Activated CD4-positive, alpha-beta memory T cell treated with anti-CD3 and anti-CD28 coated beads, Interleukin-2, amount 10 ng/mL, durations not matched to agents 7 days and 5 days (primary cell): ENCODE measurements at regions not wholly inside any gene's neighbourhood (a gene's known extent, or its start where the extent isn't known, plus 50 kb on each side); places are given as distances from the start of the nearest gene placed in this dataset.

Experiments
- CTCF ChIA-PET: fragments of 350-600 bp; sonication (Branson Sonifier 250); formaldehyde crosslinking; loops from one replicate; lab custom pipeline; 2021; ENCODE audit warnings: antibody characterized with exemption, inconsistent platforms; lab: Charles Lee
- POLR2A ChIA-PET: fragments of 350-600 bp; sonication (Branson Sonifier 250); formaldehyde crosslinking; loops from one replicate; lab custom pipeline; 2021; ENCODE audit warnings: antibody characterized with exemption; lab: Charles Lee
- DNase-seq: peaks from one replicate; pipeline ENCODE4 v3.0.0-alpha.2; 2020
- H3K27ac Mint-ChIP-seq: one replicate; pipeline ENCODE4 v1.8.0; 2021; ENCODE audit warnings: mild to moderate bottlenecking, mixed read lengths
- H3K27me3 Mint-ChIP-seq: one replicate; pipeline ENCODE4 v1.8.0; 2021; ENCODE audit warnings: mixed read lengths
- H3K36me3 Mint-ChIP-seq: one replicate; pipeline ENCODE4 v1.8.0; 2021; ENCODE audit warnings: low read depth, mixed read lengths
- H3K4me1 Mint-ChIP-seq: one replicate; pipeline ENCODE4 v1.8.0; 2021; ENCODE audit warnings: mixed read lengths
- H3K4me3 Mint-ChIP-seq: one replicate; pipeline ENCODE4 v1.8.0; 2021; ENCODE audit warnings: mild to moderate bottlenecking, mixed read lengths
- H3K9me3 Mint-ChIP-seq: one replicate; pipeline ENCODE4 v1.8.0; 2021; ENCODE audit warnings: mixed read lengths

DNA sequence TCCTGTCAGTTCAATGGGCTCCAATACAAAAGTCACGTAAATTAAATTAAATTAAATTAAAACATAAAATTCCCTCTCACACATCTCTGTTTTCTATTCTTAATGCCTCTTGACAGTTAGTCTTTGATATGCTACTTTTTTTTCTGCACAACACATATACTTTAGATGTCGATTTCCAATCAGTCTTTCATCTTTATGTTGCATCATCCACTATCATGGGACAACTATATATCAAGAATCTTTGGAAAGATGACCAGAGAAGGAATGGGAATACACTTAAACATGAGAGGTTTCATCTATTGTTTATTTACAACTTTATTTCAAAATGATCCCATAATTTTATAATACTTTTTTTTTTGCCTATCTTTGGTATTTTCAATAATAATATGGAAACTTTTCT lies 733.3 kb upstream of the FANCL start:
- Mint-ChIP-seq H3K27me3 (no peaks in the 10 kb centered on the region), H3K4me3 (no peak overlapping the region), H3K9me3 (no peaks in the 10 kb centered on the region), H3K36me3 (no peaks in the 10 kb centered on the region), H3K4me1 (no peaks in the 10 kb centered on the region), H3K27ac (no peak overlapping the region)
- no peak for DNase-seq
- POLR2A ChIA-PET: no interaction called here
- CTCF ChIA-PET: no interaction called here

GRCh38 chr2:58973811-58974281 lies 732.7 kb upstream of the FANCL start:
- H3K36me3 Mint-ChIP-seq: no peaks in the 10 kb centered on the region
- no peaks in the 10 kb centered on the region for H3K9me3 Mint-ChIP-seq
- H3K4me3 Mint-ChIP-seq: no peak overlapping the region
- H3K27me3 Mint-ChIP-seq: no peaks in the 10 kb centered on the region
- DNase-seq: no peak
- CTCF ChIA-PET: no interaction called here
- no peaks in the 10 kb centered on the region for H3K4me1 Mint-ChIP-seq
- POLR2A ChIA-PET: no interaction called here
- no peak overlapping the region for H3K27ac Mint-ChIP-seq

DNA sequence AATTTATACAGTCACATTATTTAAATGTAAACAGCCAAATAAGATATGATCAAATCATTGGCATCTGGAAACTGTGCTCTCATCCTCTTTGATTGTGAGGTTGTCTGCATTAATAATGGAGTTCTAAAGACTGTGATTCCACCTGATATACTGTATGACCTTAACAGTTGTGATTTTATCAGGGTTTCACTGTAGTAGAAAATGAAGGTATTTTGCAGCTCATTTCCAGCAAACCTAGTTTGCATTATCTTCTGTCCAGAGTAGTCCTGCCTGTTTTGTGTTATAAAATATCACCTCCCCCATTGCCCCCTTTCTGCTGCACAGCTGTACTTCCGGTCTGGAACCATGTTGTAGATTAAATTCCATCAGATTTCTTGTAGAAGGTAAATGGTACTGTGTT lies 731.6 kb upstream of the FANCL start:
- no peaks in the 10 kb centered on the region for H3K36me3 Mint-ChIP-seq

DNA sequence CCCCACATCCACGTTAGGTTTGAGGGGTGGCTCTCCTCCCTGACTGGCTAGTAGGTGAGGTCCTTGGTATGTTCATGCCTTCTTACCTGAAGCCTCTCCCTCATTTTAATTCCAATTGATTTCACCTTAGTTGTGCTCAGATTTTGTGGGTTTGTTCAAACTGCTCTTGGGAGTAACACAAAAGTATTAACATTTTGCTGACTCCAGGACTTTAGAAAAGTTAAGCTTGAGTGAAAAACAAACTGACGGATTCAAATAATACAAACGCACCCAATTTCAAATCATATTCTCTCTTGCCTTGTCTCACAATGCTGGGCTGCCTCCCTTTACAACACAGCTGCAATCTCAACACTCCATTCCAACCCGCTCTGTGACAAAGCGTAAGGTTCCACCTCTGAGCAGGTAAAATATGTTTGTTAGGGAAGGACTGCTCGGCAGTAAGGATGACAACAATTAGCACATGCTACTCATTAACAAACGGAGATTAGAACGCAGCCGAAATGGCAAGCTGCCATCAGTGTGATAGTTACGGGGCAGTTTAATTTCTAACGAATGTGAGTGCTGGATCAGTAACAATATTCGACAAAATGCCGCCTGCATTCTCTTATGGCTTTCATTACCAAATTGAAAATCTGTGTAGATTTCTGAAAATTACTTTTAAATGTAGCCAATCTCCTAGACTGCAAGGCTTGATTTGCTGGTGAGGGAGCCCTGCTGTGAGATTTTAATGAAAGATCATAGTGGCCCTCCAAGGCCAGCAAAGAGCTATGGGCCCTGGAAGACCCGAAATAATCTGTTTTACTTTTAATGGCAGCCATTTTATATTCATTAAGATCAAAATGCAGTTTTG lies 730.6 kb upstream of the FANCL start:
- no peaks in the 10 kb centered on the region for H3K4me1 Mint-ChIP-seq
- ChIA-PET CTCF (no interaction called here), POLR2A (no interaction called here)
- H3K9me3 Mint-ChIP-seq: no peaks in the 10 kb centered on the region
- H3K27ac Mint-ChIP-seq: no peak overlapping the region
- H3K36me3 Mint-ChIP-seq: no peaks in the 10 kb centered on the region
- H3K27me3 Mint-ChIP-seq: no peaks in the 10 kb centered on the region
- no peak for DNase-seq
- H3K4me3 Mint-ChIP-seq: no peak overlapping the region

More for the DNA sequence above, 731.6 kb upstream of the FANCL start:
- Mint-ChIP-seq H3K4me1 (no peaks in the 10 kb centered on the region), H3K9me3 (no peaks in the 10 kb centered on the region), H3K4me3 (no peak overlapping the region), H3K27ac (no peak overlapping the region), H3K27me3 (no peaks in the 10 kb centered on the region)
- ChIA-PET CTCF (interaction anchor here (0.8 kb wide), 1 partner anchor 1031 kb away, joined by 3 read pairs; no protein-coding TSS in a partner anchor), POLR2A (no interaction called here)
- no peak for DNase-seq

GRCh38 chr2:58970365-58970764 lies 729.2 kb upstream of the FANCL start:
- no peak for DNase-seq
- Mint-ChIP-seq H3K4me1 (no peaks in the 10 kb centered on the region), H3K27me3 (no peaks in the 10 kb centered on the region), H3K27ac (no peak overlapping the region), H3K9me3 (no peaks in the 10 kb centered on the region), H3K4me3 (no peak overlapping the region), H3K36me3 (no peaks in the 10 kb centered on the region)
- ChIA-PET CTCF (no interaction called here), POLR2A (no interaction called here)

GRCh38 chr2:58968885-58969284 lies 727.8 kb upstream of the FANCL start:
- no peaks in the 10 kb centered on the region for H3K27me3 Mint-ChIP-seq

GRCh38 chr2:58967736-58968135 lies 726.6 kb upstream of the FANCL start:
- no peak for DNase-seq
- ChIA-PET POLR2A (no interaction called here), CTCF (no interaction called here)
- no peaks in the 10 kb centered on the region for H3K9me3 Mint-ChIP-seq
- H3K27me3 Mint-ChIP-seq: no peaks in the 10 kb centered on the region
- H3K27ac Mint-ChIP-seq: no peak overlapping the region
- no peaks in the 10 kb centered on the region for H3K36me3 Mint-ChIP-seq
- H3K4me1 Mint-ChIP-seq: no peaks in the 10 kb centered on the region
- no peak overlapping the region for H3K4me3 Mint-ChIP-seq

More at GRCh38 chr2:58968885-58969284, 727.8 kb upstream of the FANCL start:
- Mint-ChIP-seq H3K36me3 (no peaks in the 10 kb centered on the region), H3K4me1 (no peaks in the 10 kb centered on the region), H3K4me3 (no peak overlapping the region), H3K9me3 (no peaks in the 10 kb centered on the region), H3K27ac (no peak overlapping the region)
- POLR2A ChIA-PET: no interaction called here
- CTCF ChIA-PET: no interaction called here
- DNase-seq: no peak

GRCh38 chr2:58965602-58966001 lies 724.5 kb upstream of the FANCL start:
- CTCF ChIA-PET: no interaction called here
- Mint-ChIP-seq H3K27ac (no peak overlapping the region), H3K4me3 (no peak overlapping the region), H3K9me3 (no peaks in the 10 kb centered on the region), H3K27me3 (no peaks in the 10 kb centered on the region), H3K4me1 (no peaks in the 10 kb centered on the region), H3K36me3 (no peaks in the 10 kb centered on the region)
- POLR2A ChIA-PET: no interaction called here
- DNase-seq: no peak

- POLR2A ChIA-PET: no interaction called here
- no peaks in the 10 kb centered on the region for H3K27me3 Mint-ChIP-seq
- H3K36me3 Mint-ChIP-seq: no peaks in the 10 kb centered on the region
- H3K27ac Mint-ChIP-seq: no peak overlapping the region
- no peak for DNase-seq
- no peaks in the 10 kb centered on the region for H3K9me3 Mint-ChIP-seq
- CTCF ChIA-PET: no interaction called here
- no peaks in the 10 kb centered on the region for H3K4me1 Mint-ChIP-seq
- no peak overlapping the region for H3K4me3 Mint-ChIP-seq
Measured at GRCh38 chr2:58959996-58960395, 718.9 kb upstream of the FANCL start.

- H3K27ac Mint-ChIP-seq: no peak overlapping the region
- CTCF ChIA-PET: no interaction called here
- no peaks in the 10 kb centered on the region for H3K36me3 Mint-ChIP-seq
- no peaks in the 10 kb centered on the region for H3K4me1 Mint-ChIP-seq
- H3K27me3 Mint-ChIP-seq: no peaks in the 10 kb centered on the region
- no peak for DNase-seq
- no peaks in the 10 kb centered on the region for H3K9me3 Mint-ChIP-seq
- POLR2A ChIA-PET: no interaction called here
- H3K4me3 Mint-ChIP-seq: no peak overlapping the region
Measured at GRCh38 chr2:58957188-58957840, 716.2 kb upstream of the FANCL start.

GRCh38 chr2:58954880-58955385 lies 713.8 kb upstream of the FANCL start:
- CTCF ChIA-PET: no interaction called here
- H3K4me1 Mint-ChIP-seq: no peaks in the 10 kb centered on the region
- POLR2A ChIA-PET: no interaction called here
- no peak for DNase-seq
- H3K27me3 Mint-ChIP-seq: no peaks in the 10 kb centered on the region
- no peak overlapping the region for H3K4me3 Mint-ChIP-seq
- no peaks in the 10 kb centered on the region for H3K9me3 Mint-ChIP-seq
- H3K27ac Mint-ChIP-seq: no peak overlapping the region
- H3K36me3 Mint-ChIP-seq: no peaks in the 10 kb centered on the region

- H3K36me3 Mint-ChIP-seq: no peaks in the 10 kb centered on the region
- no peak for DNase-seq
- H3K4me3 Mint-ChIP-seq: no peak overlapping the region
- H3K9me3 Mint-ChIP-seq: no peaks in the 10 kb centered on the region
- CTCF ChIA-PET: no interaction called here
- POLR2A ChIA-PET: no interaction called here
- no peaks in the 10 kb centered on the region for H3K4me1 Mint-ChIP-seq
- no peak overlapping the region for H3K27ac Mint-ChIP-seq
- H3K27me3 Mint-ChIP-seq: no peaks in the 10 kb centered on the region
Measured at GRCh38 chr2:58951722-58952121, 710.6 kb upstream of the FANCL start.

GRCh38 chr2:58950795-58951462 lies 709.8 kb upstream of the FANCL start:
- Mint-ChIP-seq H3K4me3 (no peak overlapping the region), H3K4me1 (no peaks in the 10 kb centered on the region), H3K27me3 (no peaks in the 10 kb centered on the region), H3K9me3 (no peaks in the 10 kb centered on the region), H3K36me3 (no peaks in the 10 kb centered on the region), H3K27ac (no peak overlapping the region)
- CTCF ChIA-PET: no interaction called here
- POLR2A ChIA-PET: no interaction called here
- DNase-seq: no peak
